NCI-H1048 (cell line): ENCODE measurements at regions not wholly inside any gene's neighbourhood (a gene's known extent, or its start where the extent isn't known, plus 50 kb on each side); places are given as distances from the start of the nearest gene placed in this dataset.

Source experiments
- DNase-seq: peaks from one replicate; lab custom pipeline; 2025; lab: John Stamatoyannopoulos, UW

DNA sequence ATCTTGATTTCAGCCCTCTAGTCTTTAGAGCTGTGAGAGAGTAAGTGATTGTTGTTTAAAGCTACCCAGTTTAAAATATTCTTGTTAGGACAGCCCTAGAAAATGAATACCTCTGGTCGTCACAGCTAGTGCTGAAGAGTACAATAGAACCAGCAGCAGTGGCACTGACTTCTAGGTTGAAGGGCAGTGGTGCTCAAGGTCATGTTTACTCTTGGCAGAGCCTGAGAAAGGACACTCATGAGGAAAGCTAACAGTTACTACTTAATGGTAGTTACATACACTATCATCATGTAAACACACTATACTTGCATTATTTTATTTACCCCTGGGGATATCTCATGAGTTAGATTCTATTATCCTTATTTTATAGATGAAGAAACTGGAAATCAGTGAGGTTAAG lies 323.0 kb downstream of the SH2D4B start:
- DNase-seq, result no peak

DNA sequence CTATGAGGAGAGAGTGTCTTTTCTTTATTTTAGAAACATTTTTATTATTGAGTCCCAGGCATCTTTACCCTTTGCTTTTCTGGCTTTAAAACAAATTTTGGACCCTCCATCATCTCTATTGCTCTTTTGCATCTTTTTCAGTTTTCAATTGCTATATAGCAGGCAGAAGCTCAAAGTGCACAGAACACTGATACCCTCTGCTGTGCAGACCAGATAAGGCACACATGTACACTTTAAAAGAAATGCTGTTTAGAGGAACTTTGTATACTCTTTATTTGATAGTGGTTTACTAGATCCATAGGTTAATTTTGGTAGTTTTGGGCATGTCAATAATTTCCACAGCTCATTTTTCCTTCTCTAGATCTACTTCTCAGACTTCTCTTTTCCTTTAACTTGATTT lies 324.2 kb downstream of the SH2D4B start:
- no peak for DNase-seq

DNA sequence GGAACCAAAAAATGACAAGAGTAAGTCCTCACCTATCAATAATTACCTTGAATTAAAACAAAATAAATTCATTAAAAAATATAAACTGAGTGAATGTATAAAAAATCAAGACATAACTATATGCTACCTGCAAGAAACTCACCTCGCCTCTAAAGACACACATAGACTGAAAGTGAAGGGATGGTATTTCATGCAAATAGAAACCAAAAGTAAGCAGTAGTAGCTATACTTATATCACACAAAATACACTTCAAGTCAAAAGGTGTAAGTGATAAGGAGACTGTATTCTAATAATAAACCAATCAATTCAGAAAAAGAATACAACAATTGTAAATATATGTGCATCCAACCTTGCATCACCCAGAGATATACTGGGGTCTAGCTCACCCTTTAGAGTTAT lies 332.6 kb downstream of the SH2D4B start:
- DNase-seq, result no peak

DNA sequence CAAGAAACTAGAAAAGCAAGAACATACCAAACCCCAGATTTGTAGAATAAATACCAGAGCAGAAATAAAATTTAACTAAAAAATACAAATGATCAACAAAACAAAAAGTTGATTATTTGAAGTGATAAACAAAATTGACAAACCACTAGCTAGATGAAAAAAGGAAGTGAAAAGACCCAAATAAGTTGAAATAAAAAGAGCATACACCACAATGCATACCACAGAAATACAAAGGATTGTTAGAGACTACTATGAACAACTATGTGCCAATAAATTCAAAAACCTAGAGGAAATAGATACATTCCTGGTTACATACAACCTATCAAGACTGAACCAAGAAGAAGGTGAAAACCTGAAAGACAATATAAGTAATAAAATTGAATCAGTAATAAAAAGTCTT lies 333.4 kb downstream of the SH2D4B start:
- no peak for DNase-seq

DNA sequence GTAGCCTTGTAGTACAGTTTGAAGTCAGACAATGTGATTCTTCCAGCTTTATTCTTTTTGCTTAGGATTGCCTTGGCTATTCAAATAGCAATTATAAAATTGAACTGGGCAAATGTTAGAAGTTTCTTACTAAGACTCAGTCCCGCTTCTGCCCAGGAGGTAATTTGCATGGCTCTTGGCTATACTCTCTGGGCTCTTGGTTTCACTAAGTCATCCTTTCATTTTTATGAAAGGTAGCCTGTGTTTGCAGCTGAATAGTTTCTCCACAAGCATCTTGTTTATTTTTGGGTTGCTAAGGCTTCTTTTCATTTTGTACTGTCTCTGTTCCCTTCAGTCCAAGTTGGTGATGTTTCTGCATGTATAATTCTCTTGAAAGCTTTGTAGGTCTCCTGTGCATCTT lies 340.6 kb downstream of the SH2D4B start:
- no peak for DNase-seq

DNA sequence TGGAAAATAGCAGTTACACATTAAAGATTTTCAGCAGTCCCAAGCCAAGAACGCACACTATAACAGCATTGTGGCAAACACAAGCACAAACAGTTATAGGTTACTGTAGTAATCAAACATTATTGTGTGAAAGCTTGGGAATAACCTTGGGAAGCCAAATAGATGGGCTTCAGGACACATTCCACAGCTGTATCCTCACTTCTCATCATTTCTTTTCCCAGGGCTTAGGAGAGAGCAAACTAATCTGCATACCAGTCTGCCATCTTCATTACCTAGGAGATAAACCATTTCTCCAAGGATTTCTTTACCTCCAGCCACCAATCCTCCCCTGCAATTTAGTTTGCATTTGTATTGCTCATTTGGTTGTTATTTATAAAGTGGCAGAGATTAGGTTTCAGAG lies 352.4 kb downstream of the SH2D4B start:
- DNase-seq, result no peak

DNA sequence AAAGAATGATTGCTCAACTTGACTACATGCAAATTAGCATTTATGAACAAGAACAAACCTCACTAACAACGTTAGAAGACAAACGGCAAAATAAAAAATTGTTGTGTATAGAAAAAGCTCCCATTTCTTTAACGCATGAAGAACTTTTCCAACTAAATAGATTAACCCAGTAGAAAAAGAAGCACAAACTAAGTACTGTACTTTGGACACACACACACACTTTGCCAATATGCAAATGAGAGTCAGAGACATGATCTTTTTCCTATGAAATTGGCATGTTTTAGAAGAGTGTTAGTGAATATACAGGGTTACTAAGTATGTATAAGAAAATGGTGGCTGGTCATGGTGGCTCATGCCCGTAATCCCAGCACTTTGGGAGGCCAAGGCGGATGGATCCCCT lies 355.6 kb downstream of the SH2D4B start:
- DNase-seq, result no peak

DNA sequence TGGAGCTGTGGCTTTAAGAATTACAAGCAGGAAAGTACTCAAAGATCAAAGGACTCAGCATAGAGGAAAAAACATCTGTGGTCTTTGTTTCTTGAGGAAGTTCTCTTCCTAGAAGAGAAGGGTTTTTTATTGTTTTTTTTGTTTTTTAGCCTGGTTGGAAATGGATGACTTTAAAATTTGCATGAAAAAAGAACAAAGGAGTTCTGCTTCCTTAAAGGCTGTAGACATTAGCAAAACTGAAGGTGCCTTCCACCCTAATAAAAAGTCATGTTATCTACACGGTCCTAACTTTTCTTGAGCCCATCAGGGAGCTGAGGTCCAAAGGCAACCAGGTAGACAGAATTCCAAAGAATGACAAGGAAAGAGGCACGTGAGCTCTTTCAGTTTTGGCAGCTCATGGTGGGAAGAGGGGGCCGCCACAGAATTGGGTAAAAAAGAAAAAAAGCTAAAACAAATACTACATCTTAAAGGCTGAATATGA lies 356.6 kb downstream of the SH2D4B start:
- no peak for DNase-seq

DNA sequence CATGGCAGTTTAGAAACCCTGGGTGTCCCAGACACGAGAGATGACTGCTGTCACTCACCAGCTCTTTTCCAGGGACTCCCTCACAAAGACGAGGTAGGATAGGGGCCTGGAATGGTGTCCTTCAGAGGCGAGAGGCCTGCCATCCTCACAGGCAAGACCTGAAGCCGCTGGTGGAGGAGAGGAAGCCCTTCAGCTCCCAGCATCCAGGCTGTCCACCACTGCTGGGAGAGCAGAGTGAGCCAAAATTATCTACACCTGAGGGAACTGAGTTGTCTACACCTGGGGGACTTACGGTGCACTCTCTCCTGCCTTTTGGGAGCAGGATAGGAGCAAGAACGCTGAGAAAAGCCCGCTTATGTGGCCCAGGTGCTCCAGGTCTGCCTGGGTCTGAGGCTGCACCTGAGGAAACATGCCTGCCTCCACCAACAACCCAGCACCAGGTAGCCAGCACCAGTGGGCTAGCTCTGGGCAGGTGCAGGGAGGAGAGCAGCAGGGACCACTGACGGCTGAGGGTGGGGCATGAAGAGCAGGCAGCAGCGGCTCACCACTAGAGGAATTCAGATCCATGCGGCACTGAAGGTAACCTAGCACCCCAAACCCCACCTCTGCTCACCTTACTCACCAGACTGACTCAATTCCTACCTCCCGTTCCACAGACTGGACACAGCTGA lies 357.2 kb downstream of the SH2D4B start:
- DNase-seq, result no peak

DNA sequence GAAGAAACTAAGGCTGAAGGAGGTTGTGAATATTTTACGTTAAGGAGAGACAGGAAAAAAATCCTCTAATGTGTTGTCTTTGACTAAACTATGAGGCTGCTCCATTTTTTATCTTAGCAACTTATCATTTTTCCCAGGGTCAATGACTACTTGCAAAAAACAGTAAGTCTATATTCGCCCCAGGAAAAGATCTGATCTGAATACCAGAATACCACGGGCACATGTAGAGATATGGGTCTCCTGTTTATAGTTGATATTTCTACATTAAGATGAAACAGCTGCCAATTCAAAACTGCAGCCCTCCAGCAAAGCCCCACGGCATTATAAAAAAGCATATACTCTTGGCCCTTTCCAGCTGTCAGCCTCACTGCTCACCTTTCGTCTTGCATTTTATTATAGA lies 358.4 kb downstream of the SH2D4B start:
- no peak for DNase-seq

DNA sequence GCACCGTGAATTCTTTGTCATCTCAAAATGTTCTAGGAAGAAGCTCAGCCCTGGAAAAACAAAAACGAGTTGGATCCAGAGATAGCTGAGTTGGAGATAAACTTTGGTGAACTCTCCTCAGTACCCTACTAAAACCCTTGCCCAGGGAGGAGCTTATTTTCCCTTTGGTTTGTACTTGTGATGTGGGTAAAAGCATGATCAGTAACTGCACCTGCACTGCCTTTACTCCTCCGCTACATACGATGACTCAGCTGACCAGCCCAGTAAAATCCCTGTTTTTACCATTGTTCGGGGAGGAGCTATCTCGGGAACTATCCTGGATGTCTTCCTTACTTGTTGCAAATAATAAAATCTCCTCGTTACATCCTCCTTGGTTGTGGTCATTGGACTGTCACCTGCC lies 359.3 kb downstream of the SH2D4B start:
- no peak for DNase-seq

DNA sequence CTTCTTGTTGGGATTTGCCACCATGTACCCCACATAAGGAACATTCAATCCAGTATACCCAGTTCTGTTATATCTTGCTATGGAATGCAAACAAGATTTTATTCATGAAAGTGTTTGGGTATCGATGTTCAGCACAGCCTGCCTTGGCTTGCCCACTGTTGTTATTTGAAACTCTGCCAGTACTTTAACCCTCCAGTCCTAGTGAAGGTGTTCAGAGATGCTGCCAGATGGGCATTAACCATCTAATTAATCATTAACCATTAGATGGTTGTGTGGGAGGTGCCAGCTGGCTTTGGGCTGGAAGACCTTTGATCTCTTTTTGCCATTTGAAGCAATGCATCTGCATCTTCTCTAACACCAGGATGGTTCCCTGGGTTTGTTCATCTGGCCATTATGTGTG lies 363.0 kb downstream of the SH2D4B start:
- DNase-seq, result no peak

DNA sequence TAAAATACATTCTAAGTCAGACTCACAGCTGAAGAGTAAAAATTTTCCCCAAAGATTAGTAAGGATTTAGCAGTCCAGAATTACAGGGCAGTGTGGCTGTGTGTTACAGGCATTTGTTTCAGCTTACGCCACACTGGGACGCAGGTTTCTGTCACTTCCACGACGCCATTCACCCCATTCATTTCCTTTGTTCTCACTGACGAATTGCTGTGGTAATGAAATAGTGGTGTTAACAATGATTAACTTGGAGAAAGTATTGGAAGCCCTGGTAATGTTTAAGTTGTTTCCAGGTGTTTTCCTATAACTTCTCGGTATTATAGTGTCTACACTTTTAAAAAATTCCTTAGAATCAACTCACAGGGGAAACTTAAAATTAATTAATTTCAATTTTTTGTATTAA lies 370.9 kb downstream of the SH2D4B start:
- DNase-seq, result no peak

DNA sequence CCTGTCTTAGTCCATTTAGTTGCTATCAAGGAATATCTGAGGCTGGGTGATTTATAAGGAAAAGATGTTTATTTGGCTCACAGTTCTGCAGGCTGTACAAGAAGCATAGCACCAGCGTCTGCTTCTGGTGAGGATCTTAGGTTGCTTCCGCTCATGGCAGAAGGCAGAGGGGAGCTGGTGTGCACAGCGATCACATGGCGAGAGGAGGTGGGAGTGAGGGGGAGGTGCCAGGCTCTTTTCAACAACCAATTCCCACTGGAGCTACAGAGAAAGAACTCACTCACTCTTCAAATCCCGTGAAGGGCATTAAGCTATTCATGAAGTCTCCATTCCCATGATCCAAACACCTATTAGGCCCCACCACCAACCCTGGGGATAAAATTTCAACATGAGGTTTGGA lies 371.6 kb downstream of the SH2D4B start:
- DNase-seq, result no peak

DNA sequence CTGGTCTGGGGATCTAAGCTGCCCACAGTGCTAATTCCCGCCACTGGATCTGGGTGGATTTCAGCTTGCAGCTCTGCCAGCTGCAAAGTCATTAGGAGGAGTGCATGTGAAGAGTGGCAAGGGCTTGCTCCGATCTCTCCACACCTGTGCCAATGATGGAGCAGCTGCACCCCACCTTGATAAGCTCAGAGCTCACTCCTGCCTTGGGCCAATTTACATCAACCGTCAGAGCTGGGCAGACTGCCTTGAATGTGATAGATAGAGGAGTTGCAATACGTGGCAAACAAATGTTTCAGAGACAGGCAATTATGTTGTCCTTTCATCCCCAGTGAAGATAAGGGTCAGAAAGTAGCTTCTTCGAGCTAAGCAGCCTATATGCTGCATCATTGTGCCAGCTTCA lies 379.9 kb downstream of the SH2D4B start:
- DNase-seq, result no peak

DNA sequence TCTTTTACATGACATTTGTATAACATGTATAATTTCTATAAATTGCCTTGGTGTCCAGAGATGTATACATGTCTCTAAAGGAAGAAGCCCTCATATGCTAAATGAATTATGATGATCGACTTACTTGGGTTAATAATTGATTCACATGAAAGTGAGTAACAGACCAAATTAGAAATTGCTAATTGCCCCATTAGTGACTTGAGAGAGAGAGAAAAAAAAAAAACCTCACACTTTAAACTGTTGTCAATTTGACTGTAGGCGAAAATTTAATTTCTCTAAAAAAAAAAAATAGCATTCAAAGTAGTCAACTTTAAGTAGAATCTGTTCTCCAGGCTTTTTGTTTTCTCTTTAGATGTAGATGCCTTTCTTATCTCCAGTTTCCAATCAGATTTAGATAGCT lies 383.3 kb downstream of the SH2D4B start:
- DNase-seq, result no peak

DNA sequence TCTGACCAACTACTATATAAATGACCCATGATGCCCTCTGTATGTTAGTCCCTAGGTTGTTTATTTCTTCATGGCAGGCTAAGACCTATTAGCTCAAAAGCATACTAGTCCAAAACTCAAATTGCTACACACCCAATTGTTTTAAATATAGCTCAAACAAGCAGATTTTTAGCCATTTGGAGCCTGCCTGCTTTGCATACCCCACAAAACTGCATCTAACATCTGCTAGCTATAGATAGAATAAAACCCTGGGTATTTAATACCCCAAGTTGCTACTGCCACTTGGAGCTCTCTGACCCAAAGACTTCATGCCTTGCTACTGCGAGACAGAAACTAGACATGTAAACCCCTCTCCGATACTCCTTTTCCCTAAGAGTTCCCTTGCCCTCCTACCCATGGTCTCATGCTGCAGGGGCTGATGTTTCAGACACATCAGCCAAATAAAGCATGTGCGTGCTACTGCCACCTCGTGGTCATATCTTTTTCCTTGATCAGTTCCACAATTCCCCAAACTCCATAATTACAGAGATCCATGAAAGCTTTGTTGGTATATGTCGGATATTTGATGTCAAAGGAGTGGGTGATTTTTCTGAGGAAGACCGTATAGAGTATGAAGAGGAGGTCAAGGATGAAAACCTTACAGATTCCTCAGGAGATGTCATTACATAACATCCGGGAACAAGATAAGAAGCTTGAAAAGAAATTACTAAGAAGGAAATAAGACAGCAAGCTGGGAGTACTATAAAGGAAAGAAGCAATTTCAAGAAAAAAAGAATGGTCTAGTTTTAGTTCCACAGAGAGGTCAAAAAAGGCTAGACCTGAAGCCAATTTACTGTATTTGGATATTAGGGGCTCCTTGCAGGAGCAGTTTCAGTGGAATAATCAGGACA lies 386.6 kb downstream of the SH2D4B start:
- DNase-seq, result peak; percentile 17

DNA sequence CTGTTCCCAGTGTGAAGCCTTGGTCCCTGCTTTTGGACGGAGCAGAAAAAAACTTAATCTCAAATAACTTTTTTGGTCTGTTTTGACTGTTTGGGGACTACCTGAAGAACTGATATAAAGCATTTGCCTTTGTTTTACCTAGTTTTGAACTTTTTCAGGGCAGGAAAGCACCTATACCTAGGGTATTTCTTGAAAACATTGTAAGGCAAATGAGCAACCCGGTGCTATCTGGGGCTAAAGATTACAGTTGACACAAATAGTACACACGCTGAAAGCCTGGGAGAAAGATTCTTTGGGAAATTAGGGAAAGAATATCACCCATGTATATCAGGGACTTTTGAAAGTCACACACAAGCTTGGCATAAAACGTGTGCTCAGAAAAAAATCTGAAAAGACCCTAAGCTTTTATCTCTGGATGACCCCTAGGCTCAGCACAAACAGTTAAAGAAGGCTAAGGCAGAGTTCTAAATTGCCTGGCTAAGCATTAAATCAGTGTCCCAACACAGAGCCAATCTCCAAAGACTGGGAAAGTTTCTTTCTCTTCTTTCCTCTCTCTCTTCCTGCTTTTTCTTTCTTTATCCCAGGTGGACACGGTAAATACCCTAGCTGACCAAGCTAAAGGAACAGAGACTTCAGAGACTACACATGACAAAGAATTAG lies 389.8 kb downstream of the SH2D4B start:
- no peak for DNase-seq

DNA sequence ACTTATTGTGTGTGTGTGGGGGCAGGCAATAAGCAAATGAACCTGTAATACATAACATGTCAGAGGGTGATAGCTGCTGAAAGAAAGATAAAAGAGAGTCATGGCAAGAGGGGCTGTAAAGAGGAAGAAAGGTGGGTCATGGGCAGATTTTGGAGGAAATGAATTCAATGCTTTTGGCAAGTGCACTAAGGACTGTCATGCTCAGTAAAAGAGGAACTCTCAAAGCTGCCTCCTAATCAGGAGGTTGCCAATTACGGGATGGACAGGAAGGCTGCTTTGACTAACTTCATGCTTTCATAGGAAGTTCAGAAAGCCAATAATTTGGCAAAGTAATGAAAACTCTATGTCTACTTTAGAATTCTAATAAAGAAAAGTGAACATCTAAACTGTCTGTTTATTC lies 401.2 kb downstream of the SH2D4B start:
- no peak for DNase-seq

DNA sequence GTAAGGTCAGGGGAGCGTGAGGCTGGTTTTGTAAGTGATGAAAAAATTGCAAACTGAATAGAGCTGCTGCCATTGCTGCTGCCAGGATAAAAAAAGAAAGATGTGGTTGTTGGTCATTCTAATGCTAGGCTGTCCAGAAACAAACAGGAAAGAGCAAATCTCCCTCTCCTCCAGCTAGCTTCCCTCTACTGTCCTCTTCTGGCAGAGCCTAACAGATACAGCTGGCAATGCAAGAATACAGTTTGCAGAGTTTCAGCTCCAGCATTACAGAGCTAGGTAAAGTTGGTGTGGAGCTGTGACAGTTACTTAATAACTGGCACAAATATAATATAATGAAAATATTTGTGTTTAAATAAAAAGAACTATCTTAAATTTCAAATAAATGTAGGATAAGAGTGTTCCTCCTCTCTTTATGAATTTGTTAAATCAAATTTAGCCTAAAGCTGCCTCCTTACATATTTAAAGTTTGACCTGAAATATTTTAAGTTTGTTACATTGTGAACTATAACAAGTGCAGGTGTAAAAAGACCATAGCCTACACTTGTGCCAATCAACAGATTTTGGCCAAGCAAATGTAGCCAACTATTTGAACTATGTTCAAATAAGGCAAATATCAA lies 407.7 kb downstream of the SH2D4B start:
- DNase-seq, result no peak

DNA sequence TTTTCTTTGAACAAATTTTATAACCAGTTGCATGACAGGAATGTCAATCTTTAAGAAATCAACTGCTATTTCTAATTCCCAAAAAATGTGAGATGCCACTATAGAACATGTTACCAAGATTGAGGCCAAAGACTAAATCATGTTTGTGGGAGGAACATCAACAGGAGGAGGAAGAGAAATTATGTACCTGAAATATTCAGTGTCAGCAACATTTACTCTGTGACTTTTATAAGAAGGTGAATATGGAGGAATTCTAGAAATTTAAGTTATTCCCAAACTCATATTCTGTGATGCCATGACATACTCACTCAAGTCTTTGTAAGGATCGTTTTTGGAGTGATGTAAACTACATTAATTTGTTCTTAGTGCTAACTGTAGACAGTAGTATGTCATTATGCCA lies 408.4 kb downstream of the SH2D4B start:
- no peak for DNase-seq

DNA sequence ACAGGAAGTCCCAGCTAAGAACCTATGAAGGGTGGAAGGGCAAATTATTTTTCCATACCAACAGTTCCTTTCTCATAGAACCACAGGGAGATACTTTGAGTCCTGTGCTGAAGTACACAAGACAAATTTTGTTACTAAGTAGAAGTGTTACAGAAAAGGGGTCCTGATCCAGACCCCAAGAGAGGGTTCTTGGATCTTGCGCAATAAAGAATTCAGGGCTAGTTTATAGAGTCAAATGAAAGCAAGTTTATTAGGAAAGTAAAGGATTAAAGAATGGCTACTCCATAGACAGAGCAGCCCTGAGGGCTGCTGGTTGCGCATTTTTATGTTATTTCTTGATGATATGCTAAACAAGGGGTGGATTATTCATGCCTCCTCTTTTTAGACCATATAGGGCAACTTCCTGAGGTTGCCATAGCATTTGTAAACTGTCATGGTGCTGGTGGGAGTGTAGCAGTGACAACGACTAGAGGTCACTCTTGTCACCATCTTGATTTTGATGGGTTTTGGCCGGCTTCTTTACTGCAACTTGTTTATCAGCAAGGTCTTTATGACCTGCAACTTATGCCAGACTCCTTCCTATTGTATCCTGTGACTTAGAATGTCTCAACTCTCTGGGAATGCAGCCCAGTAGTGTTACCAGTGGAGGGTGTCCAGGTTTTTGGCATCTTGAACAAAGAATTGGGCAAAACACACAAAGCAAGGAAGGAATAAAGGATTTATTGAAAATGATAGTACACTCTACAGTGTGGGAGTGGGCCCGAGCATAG lies 409.4 kb downstream of the SH2D4B start:
- no peak for DNase-seq
